Psoas muscle (tissue), 7 donors: ENCODE measurements at regions not wholly inside any gene's neighbourhood (a gene's known extent, or its start where the extent isn't known, plus 50 kb on each side); places are given as distances from the start of the nearest gene placed in this dataset.

Experiments
- ATAC-seq, 4 donors: fragments of 200-7000 bp; cut with Tn5 transposase; one replicate each; pipeline ENCODE4 v1.9.1; 2020; ENCODE audit warnings: moderate library complexity in 3 of 4, mild to moderate bottlenecking in 2 of 4
- DNase-seq, 2 donors: peaks; one replicate each; pipeline ENCODE4 v3.0.0-alpha.2; 2020
- H3K27ac ChIP-seq: fragments of 200-600 bp; one replicate; pipeline ENCODE4 v1.8.0; 2022
- H3K27me3 ChIP-seq, 3 donors: fragments of 200-600 bp in 1 of 3; one replicate each; pipeline versions ENCODE4 v1.6.1 to v1.8.0; 2013 to 2022; ENCODE audit warnings: low read length in 2 of 3, mild to moderate bottlenecking in 2 of 3, moderate library complexity in 1 of 3; ENCODE audit not compliant: insufficient read depth in 3 of 3
- H3K36me3 ChIP-seq, 2 donors: fragments of 200-600 bp in 1 of 2; one replicate each; pipeline versions ENCODE4 v1.6.1 to v1.8.0; 2013 to 2022; ENCODE audit warnings: low read depth in 1 of 2, mild to moderate bottlenecking in 1 of 2, moderate library complexity in 1 of 2; ENCODE audit not compliant: insufficient read depth in 1 of 2
- H3K4me1 ChIP-seq: fragments of 200-600 bp; one replicate; pipeline ENCODE4 v1.8.0; 2022
- H3K4me3 ChIP-seq: fragments of 200-600 bp; one replicate; pipeline ENCODE4 v1.8.0; 2022; ENCODE audit warnings: mild to moderate bottlenecking
- H3K9me3 ChIP-seq: fragments of 200-600 bp; one replicate; pipeline ENCODE4 v1.8.0; 2022
- CTCF ChIP-seq: fragments of 200-600 bp; IDR thresholded peaks from one replicate; pipeline ENCODE4 v1.8.0; 2022; ENCODE audit warnings: antibody characterized with exemption
- WGBS, 3 donors: extraction: QIAGEN DNeasy Blood & Tissue Kit; methylation state at CpG; one replicate each; pipeline versions ENCODE4 v1.1.6 to v1.1.7; 2013; 5-methylcytosine and 5-hydroxymethylcytosine counted together
- intact Hi-C, 2 donors: fragments of 100-400 bp; cut with DNase I; formaldehyde crosslinking; loops; one replicate each; pipeline versions ENCODE4 v1.11.0 to v1.14.2; 2022
- donor health status: healthy with polysubstance abuse.
- donor health status: DM: no; HTN: no; CAD: no; lungs with moderate emphysema.
- donor health status: Bipolar disorder and iron deficiency.
- donor health status: healthy.
- donor health status: DM: yes; HTN: yes; CAD: no.
- donor health status: DM: no; HTN: no; CAD: no.
- donor health status: DM: yes; HTN: yes; CAD: no.

GRCh38 chr3:25174251-25174650, 253.8 kb upstream of the RARB start:
- 90 to 91% (median 90%) methylated on average over 13 of the region's 13 CpGs for WGBS, 3 donors
- Histone ChIP-seq H3K36me3 (no peaks in the 10 kb centered on the region), H3K4me3 (no peak overlapping the region), H3K4me1 (no peaks in the 10 kb centered on the region), H3K27ac (no peak overlapping the region), H3K27me3 (no peaks in the 10 kb centered on the region), H3K9me3 (no peaks in the 10 kb centered on the region)
- intact Hi-C loops: no loop called here
- DNase-seq (no peak), ATAC-seq (no peak)
- TF ChIP-seq CTCF: no peak

DNA sequence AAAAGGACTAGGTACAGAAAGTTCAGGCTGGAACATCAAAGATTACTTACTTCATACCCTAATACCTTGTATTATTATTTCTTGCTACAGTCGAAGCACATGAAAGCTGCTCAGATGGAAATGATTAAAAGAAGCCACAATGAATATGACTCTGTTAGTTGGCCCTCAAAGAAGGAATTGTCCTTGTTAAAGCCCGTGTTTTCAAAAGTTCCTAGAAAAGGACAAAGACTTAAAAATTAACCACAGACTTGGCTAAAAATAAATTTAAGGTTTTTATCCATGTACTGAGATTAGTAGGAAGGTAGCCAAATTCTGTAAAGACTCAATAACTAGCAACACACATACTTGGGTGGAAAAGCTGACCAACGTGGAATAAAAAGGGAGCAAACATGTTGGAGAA, 251.0 kb upstream of the RARB start:
- no peaks in the 10 kb centered on the region for H3K36me3 ChIP-seq
- no peak for TF ChIP-seq CTCF
- intact Hi-C loops: no loop called here
- no peak for ATAC-seq
- WGBS, 3 donors: 68 to 78% (median 69%) methylated on average over 3 of the region's 3 CpGs
- no peak overlapping the region for H3K4me3 ChIP-seq
- DNase-seq: no peak
- no peak overlapping the region for H3K27ac ChIP-seq
- H3K4me1 ChIP-seq: no peaks in the 10 kb centered on the region
- no peaks in the 10 kb centered on the region for H3K9me3 ChIP-seq
- H3K27me3 ChIP-seq: no peaks in the 10 kb centered on the region

DNA sequence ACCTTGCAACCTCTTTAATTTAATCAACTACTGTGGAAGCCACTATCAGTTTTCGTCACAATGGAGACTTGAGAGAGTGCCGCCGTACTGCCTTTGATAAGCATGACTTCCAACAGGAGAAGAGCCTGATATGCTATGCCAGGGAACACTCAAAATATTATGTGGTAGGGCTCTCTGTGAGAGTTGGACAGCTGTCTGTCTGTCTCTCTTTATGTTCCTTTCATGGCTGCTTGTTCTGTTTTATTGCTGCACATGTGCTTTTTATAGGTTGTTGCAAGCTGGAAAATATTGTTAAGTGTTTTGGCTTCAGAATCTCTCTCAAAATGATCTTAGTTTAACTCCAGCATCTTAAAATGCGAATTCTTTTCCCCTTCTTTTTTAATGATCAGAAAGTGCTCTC, 249.4 kb upstream of the RARB start:
- no peak for TF ChIP-seq CTCF
- H3K4me3 ChIP-seq: no peak overlapping the region
- H3K4me1 ChIP-seq: no peaks in the 10 kb centered on the region
- intact Hi-C loops: no loop called here
- no peak for DNase-seq
- no peak for ATAC-seq
- 39 to 58% (median 43%) methylated on average over 4 of the region's 4 CpGs for WGBS, 3 donors
- no peaks in the 10 kb centered on the region for H3K36me3 ChIP-seq
- H3K27me3 ChIP-seq: no peaks in the 10 kb centered on the region
- no peaks in the 10 kb centered on the region for H3K9me3 ChIP-seq
- H3K27ac ChIP-seq: no peak overlapping the region

GRCh38 chr3:25181096-25181495, 247.0 kb upstream of the RARB start:
- 94 to 99% (median 96%) methylated on average over 2 of the region's 2 CpGs for WGBS, 3 donors
- no peaks in the 10 kb centered on the region for H3K27me3 ChIP-seq

More at GRCh38 chr3:25181096-25181495, 247.0 kb upstream of the RARB start:
- Histone ChIP-seq H3K4me1 (no peaks in the 10 kb centered on the region), H3K27ac (no peak overlapping the region), H3K4me3 (no peak overlapping the region), H3K9me3 (no peaks in the 10 kb centered on the region), H3K36me3 (no peaks in the 10 kb centered on the region)
- intact Hi-C loops: no loop called here
- DNase-seq (no peak), ATAC-seq (no peak)
- TF ChIP-seq CTCF: no peak
